ENCODE measurements at regions not wholly inside any gene's neighbourhood (a gene's known extent, or its start where the extent isn't known, plus 50 kb on each side); places are given as distances from the start of the nearest gene placed in this dataset.

DNA sequence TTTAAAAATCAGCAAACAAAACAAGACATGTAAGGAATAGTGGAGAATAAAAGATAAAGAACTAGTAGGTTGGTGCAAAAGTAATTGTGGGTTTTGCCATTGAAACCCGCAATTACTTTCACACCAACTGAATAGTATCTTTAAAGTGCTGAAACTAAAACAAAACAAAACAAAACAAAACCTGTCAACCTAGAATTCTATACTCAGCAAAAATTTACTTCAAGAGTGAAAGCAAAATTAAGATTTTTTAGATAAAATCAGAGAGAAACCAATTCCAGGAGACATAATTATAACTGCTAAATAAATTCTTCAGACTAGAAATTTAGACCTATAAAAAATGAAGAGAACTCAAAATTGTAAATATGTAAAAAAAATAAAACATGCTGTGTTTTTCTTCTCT, 114.0 kb upstream of the TSPAN2 start:
- DNase-seq: no peak

DNA sequence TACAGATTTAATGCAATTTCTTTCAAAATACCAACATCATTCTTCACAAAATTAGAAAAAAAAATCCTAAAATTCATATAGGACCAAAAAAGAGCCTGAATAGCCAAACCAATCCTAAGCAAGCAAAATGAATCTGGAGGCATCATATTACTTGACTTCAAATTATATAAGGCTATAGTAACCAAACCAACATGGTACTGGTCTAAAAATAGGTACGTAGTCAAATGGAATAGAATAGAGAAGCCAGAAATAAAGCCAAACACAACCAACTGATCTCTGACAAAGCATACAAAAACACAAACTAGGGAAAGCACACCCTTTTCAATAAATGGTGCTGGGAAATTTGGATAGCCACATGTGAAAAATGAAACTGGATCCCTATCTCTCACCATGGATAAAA, 112.3 kb upstream of the TSPAN2 start:
- DNase-seq: no peak

DNA sequence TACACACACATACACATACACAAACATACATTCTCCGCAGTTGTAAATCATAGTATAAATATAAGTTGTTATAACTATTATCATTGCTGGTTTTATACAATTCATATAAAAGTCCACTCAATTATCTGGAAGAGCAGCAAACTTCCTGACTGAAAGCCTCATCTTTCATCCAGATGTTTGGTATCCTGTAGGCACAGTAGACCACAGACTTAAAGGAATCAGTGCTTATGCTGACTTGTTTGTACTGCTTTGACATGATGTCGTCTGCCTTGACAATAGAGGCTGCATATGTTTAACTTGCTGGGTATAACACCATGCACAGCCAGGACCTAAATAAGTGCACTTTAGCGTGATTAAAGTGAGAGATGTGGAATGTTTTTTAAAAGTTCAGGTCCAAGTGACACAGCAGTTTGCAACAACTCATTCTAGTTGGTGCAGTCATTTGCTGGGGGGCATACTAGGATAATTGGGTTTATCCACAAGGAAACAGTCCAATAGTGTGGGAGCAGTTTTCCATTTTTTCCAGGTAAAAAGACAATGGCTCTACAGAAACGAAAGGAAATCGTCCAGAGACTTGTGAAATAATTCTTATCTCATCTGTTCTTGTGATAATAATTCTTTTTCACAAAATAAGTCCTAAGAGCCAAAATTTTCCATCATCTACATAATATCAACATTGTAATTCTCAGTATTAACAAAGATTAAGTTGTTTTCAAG, 110.3 kb upstream of the TSPAN2 start:
- no peak for DNase-seq

DNA sequence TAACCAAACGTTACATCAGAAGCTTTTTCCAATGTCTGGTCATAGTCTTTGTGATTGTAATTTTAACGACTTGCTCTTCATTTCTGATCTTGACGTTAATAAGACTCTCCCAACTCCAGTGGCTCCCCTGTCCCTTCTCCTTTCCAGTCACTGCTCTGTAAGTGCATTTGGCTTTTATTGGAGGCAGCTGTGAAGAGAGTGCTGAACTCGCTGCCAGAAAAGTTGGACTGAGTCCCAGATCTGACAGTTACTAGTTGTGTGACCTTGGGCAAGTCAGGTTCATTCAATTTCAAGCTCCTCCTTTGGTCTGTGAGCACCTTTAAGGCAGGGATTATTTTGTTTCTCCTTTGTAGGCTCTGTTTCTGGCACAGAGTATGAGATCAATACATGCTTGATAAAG, 109.6 kb upstream of the TSPAN2 start:
- DNase-seq: no peak

DNA sequence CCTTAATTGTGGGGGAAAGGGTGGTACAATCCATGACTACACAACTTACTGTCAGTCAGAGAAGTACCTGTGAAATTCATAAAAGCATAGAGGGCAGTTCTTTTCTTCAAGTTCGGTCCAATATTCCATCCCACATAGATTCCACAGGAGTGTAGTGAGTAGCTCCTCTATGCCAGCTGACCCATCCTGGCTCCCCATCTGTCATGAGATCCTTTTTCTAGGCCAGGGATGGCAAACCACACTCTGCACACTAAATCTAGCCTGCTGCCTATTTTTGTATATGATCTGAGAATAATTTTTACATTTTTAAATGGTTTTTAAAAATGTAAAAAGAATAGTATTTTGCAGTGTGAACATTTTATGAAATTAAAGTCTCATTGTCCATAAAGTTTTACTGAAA, 107.0 kb upstream of the TSPAN2 start:
- no peak for DNase-seq

DNA sequence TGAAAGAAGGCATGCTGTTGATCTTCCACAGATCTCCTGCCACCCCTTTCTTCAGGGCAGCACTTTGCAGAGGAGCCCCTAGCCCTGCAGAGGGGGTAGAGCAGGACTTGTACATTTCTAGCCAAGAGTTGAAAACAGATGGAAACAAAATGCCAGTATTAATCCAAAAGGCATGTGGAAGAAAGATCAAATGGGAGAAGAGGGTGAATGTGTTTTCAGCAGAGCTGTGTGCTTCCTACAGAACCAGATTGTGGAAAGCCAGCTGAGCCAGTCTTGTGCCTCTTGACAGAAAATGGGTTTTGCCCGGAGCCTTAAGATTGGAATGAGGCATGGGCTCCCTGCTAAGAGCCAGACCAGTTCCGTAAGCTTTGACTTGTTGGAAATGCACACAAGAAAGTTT, 105.2 kb upstream of the TSPAN2 start:
- DNase-seq: no peak

DNA sequence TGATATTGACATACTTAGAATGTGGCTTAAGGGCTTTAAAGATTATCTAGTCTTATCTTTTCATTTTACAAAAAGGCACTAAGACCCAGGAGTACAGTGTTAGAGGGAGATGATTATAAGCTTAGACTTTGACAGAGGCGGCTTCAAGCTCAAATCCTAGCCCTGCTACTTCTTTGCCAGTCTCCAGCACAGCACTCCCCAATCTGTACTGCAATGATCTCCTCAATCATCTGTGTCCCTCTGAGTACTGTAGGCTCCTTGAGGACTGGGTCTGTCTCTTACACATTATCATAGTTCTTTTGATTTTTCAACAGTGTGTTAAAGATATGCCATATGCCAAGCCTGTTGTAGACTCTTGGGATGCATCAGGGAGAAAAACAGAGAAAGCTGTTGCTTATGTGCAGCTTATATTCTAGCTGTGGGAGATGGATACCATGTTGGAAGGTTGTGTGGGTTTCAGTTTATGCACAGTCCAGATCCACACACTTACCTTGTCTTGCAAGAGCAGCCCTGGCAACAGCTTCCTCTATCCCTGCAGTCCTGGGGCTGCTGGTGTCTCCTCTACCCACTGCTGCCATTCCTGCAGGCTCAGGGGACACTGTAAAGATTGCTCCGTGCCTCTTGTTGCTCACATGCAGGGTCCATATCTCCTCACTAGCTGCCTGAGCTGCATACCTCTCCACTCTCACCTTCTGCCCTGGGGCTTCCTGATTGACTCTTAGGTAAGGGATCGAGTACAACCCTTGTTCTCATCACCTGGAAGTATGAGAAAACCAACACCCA, 103.9 kb upstream of the TSPAN2 start:
- no peak for DNase-seq

DNA sequence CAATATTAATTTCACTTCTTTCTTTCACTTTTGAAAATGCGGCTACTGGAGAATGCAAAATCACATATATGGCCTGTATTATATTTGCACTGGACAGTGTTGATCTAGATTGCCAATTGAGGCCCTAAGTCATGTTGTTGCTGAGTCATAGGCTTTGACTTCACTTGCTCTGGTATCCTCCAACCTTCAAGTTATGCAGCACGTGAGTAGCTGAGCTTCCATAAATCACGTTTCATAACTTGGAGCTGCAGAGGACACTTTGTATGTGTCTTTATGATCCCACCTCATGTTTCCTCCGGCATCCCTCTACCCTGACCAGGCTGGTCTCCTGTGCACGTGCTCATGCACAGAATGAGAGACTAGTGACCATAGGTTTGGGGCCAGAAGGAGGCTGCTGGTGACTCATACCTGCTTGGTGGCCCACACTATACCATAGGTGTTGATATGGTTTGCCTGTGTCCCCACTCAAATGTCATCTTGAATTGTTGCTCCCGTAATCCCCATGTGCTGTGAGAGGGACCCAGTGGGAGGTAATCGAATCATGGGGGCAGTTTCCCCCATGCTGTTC, 103.0 kb upstream of the TSPAN2 start:
- DNase-seq: no peak

DNA sequence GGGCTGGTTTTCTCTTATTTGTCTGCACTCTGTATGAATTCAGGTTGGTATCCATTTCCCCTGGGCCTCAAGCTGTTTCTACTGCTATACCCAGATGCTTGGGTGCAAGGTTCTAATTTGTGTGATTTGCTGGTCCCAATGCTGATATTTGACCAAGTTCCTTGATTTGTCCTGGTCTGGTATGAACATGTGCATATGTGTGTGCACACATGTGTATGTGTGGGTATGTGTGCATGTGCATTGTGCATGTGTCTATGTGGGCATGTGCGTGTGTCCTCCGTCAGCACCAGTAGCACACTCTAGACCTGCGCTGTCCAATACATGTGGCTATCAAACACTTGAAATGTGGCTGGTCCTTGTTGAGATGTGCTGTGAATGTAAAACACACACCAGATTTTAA, 102.4 kb upstream of the TSPAN2 start:
- DNase-seq: no peak

DNA sequence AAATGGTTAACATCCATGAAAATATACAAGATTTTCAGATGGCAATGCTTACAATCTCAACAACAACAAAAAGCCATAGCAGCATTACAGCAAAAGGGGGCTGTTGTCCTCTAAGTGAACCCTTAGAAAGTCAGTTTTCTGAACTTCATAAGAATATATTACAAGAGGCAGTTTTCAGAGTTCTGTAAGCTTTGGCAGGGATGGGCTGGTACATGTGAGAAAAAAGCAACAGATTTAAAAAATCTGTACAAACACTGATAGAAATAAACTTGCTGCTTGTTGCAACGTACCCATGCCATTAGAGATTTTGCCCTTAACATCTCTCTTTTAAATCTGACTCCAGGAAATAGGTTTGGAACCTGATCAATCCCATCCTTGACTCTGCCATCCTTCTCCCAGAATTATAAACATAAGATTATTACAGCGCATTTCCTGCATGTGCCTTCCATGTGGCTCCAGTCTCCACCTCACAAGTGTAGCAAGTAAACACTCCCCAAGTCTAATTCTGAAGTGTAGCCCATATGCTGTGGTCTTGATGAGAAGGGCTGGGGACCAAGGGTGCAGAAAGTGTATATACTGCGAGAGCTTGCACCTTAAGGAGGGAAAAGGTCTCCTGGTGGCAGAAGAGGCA, 101.4 kb upstream of the TSPAN2 start:
- DNase-seq: no peak

DNA sequence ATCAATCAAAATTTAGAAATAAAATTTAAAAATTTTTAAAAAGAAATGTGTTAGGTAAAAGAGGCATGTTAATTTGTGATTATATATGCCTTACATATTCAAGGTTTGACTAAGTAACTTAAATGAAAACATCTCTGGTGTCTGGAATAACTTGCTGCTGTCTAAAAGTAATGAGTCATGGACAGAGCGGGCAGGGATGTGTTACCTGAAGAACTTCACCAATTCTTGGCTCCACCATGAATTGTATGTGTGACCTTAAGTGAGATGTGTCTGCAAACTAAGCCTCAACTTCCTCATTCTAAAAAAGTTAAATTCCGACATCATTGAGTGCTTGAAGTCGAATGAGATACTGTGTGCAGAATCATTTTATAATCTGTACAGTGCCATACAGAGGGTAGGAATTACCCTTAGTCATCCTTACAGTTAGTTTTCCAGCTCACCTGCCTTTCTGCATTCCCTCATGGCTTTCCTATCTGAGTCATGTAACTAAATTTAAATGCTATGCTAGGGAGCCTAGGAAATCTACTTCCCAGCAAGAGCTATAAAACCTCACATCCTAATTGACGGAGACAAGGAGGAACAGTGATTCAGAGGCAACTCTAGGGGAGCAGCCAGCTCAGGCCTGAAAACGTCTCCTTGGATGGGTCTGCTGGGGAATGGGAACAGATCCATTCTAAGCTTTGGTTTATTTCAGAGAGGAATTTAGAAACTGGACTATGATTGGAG, 100.7 kb upstream of the TSPAN2 start:
- no peak for DNase-seq

DNA sequence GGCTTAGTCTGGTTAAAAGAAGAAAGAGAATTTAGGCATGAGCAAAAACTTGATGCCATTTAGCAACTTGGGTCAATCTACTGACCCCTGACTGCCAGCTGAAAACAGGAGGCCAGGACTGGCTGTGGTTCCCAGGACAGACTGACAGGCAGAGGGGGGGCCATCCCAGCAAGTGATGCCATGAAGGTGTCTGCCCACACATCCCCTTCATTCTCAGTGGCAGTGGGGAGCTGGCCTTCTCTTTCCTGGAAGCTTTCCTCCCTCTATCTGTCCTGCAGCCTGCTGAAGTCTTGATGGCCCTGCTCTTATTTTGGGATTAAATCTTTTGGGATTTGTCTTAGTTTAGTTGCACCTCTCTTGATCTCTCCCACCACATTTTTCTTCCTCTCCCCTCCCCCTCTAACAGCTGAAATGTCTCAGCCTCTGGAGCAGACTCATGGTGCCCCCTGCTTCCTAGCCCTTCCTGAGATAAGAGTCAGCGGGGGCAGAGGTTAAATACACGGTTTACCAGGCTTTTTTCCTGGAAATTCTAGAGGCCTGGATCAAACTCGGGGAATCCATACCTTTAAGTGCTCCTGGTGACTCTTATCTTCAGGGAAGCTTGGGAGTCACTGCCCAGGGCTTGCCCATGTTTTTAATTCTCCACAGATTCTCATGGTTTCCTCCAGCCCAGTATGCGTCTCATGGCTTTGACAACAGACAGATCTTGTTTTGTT, 99.5 kb upstream of the TSPAN2 start:
- no peak for DNase-seq

DNA sequence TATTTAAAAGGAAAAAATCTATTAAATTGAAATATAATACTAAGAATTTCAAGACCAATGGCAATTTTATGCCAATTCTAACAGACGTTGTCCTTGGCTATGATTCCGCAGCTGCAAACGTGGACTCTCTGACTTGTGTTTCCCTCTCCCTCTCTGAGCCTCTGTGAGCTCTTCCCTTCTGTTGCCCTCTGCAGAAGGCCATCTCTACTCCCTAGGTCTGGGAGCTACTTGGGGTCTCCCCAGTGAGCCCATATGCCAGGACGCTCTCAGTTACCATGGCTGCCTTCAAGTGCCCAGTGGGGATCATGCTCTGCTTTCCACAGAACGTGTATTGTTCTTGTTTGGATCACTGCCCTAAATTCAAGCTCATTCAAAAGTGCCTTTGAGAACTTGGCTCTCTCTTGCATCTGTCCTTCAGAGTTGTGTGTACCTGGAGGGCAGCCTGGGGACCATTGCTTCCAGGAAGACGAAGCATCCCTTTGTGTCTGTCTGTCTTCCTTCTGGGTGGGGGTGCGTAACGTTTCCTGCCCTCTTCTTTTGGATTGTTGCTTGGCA, 97.5 kb upstream of the TSPAN2 start:
- DNase-seq: no peak

DNA sequence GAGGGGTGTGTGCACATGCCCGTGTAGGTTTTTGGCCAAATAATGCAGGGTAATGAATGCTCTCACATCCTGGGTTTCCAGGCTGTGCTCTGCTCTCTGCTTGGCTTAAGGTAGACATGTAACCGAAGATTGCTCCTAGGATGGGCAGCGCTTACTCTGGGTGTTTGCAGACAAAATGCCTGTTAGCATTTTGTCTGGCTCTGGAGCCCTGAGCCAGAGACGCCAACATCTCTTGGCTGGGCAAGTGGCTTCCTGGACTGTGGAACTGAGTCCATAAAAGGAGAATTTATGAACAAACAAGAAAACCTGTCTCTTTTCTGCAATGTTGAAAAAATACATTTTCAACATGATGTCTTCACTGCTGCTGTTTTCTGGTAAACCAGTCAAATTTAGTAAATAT, 96.0 kb upstream of the TSPAN2 start:
- no peak for DNase-seq

DNA sequence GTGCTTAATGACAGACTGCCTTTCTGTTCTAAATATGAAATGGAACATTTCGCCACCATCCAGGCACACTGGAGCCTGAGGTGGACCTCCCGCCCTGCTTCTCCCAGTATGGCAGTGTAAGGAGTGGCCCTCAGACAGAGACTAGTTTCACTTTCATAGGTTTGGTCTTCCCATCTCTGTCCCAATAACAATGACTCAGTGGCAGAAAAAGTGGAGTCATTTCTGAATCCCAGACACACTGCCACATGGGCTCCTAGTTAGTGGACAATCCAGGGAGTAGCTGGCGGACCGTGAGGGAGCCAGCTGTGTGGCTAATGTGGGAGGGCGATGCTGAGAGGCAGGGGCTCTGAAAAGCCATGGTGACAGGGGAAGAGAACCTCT, 95.6 kb upstream of the TSPAN2 start:
- DNase-seq: no peak

DNA sequence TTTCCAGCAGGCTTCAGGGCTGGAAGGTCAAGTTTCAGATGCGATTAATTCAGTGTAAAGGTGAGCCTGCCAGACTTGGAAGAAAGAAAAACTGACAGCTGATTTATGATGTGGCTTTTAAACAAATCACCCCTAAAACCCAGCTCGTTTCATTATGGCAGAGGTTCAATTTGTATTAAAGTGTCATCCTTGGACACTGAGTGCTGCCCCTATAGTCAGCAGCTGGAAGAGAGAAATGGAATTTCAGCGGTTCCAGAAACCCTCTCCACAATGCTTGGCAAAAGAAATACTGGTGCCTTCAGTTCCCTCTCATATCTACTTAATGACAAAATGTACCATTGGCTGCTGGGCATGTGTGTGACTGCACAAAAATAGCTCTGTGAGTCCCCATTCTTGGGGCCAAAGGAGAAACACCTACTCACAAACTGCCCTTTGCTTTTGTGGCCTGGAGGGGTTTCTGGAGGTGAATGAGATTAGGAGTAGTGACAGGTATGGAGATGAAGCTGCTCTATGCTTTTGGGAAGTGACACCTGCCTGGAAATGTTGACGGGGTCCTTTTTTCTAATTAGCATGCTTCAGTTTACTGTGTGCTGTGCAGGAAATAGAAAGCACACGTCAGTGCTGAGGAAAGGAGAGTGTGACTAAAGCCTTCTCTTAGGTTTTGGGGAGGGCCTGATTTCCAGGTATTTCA, 95.1 kb upstream of the TSPAN2 start:
- no peak for DNase-seq

DNA sequence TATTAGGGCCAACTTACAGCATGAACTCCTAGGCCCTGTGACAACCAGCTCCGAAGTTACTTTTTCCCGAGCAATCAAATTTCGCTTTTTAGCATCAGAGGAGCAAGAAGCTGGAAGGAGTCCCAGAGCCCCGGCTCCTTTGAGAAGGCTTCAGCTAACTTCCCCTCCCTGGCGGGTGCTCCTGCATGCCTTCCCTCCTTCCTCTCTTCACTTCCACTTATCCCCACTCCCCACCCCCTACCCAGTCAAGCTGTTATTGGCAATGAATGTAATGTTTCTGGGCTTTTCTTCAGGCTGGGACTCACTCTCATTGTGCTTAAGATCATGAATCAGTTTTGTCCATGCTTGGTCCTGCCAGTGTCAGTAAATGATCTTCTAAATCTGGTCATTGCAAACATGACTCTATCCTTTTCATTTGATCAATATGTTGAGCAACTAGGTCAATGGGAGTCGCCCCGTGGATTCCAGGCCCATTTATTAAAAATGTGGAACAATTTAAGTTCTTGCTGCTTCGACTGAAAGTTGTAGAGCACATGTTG, 94.5 kb upstream of the TSPAN2 start:
- peak; percentile 69 for DNase-seq

DNA sequence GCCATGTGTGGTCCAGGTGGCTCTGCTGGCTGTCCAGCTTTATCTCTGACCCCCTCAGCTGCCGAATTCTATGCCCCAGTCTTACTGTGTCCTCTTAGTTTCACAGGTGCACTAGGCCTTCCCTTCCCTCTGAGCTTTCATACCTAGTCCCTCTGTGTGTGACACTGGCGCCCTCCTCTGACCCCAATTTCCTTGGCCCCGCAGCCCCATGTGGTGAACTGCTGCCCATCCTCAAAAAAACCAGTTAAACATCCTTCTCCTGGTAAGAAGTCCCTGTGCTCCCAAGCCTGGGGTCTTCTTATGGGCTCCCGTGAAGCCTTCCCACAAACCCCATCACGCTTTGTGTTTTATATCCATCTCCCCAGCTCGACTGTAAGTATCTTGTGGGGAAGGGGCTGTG, 93.9 kb upstream of the TSPAN2 start:
- no peak for DNase-seq

DNA sequence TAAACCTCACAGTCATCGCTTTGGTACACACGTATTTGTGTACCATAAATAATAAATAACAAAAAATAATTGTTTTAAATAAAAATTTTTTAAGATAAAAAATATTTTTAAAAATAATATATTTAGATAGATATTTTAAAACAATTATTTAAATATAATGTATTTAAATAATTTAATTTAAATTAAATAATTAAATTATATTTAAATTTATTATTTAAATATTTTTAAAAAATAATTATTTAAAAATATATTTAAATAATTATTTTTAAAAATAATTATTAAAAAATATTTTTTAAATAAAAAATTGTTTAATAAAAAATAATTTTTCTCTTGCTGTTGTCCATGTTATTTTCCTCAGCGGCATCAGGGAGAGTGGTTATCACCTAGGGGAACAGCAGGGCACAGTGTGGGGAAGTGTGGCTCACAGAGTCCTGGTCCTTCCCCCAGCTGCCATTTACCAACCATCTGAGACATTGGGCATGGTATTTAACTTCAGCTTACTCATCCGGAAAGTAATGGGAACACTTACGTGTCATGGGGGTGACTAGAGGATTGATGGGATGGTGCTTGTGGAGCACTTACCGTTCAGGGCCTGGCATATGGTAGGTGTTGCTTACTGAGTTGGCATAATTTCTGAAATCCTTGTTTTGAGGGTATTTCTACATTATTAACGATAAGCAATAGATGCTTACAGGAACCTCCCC, 92.9 kb upstream of the TSPAN2 start:
- DNase-seq: no peak

DNA sequence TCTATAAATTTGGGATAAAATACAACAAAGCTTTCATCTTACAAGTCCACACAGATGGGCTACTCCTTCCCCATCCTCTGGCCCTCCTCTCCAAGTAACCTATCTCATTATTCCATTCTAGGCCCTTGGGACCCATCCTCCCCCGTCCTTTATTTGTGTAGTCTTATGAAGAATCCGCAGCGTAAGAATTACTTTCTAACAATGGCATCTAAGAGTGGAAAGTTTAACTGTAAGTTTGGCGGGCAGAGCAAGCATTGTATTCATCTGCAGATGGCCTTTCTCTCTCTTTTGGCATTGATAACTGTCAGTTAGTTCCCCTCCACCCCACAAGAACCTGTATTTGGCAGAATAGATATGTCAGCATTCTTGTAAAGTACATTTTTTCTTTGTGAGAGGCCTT, 91.9 kb upstream of the TSPAN2 start:
- no peak for DNase-seq
